PC-9 (cell line): ENCODE measurements at regions not wholly inside any gene's neighbourhood (a gene's known extent, or its start where the extent isn't known, plus 50 kb on each side); places are given as distances from the start of the nearest gene placed in this dataset.

Source experiments
- CTCF ChIP-seq: fragments of 200-600 bp; sonication (generic); conservative IDR thresholded peaks from 2 replicates; pipeline ENCODE4 v1.6.1; 2017; ENCODE audit warnings: mixed run types, antibody characterized with exemption, mild to moderate bottlenecking, moderate library complexity
- EZH2 ChIP-seq: fragments of 200-600 bp; sonication (generic); IDR thresholded peaks from 2 replicates; pipeline ENCODE4 v1.8.0; 2017; ENCODE audit warnings: antibody characterized with exemption, low read depth

GRCh38 chr9:13033959-13034693, 245.4 kb downstream of the MPDZ start:
- peak; percentile 75 for TF ChIP-seq CTCF
- no peak for TF ChIP-seq EZH2
